RWPE1 (cell line): ENCODE measurements at regions not wholly inside any gene's neighbourhood (a gene's known extent, or its start where the extent isn't known, plus 50 kb on each side); places are given as distances from the start of the nearest gene placed in this dataset.

Source experiments
- CTCF ChIA-PET: fragments of 350-600 bp; sonication (Branson Sonifier 250); formaldehyde crosslinking; extraction: SDS; loops from one replicate; lab custom pipeline; 2021; lab: Yijun Ruan, JAX
- POLR2A ChIA-PET: fragments of 400-600 bp; formaldehyde crosslinking; extraction: SDS; loops from one replicate; lab custom pipeline; 2020; ENCODE audit warnings: antibody characterized with exemption; ENCODE audit not compliant: low non-redundant PET; lab: Yijun Ruan, JAX
- DNase-seq: peaks from one replicate; pipeline ENCODE4 v3.0.0; 2012; ENCODE audit warnings: low spot score
- H3K27ac ChIP-seq: fragments of 450-650 bp; 2 replicates; pipeline ENCODE4 v1.5.1; 2017
- TF ChIP-seq, protein P1 (sequence below): fragments of 450-650 bp; conservative IDR thresholded peaks from 2 replicates; pipeline ENCODE4 v1.5.1; 2017; ENCODE audit warnings: low read depth, mild to moderate bottlenecking

DNA sequence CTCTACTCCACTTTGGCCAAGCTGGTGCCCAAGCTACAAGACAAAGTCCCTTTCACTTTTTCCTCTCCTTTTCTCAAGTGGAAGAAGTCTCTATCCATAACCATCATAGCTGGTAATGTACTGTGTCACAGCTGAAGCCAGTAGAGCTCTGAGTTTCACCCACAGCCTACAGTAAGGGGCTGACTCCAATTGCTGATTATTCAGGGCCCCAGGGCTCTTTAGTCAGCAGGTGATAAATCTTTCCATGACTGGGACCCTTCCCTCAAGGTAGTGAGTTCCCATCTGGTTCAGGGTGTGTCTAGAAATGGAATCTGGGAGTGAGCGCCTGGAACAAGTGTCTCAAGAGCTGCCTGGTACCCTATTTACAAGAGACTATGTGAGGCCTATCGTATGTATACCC lies 436.0 kb upstream of the CA10 start:
- ChIA-PET CTCF (no interaction called here), POLR2A (no interaction called here)
- no peak overlapping the region for H3K27ac ChIP-seq
- DNase-seq = no peak
- TF ChIP-seq, protein P1, sequence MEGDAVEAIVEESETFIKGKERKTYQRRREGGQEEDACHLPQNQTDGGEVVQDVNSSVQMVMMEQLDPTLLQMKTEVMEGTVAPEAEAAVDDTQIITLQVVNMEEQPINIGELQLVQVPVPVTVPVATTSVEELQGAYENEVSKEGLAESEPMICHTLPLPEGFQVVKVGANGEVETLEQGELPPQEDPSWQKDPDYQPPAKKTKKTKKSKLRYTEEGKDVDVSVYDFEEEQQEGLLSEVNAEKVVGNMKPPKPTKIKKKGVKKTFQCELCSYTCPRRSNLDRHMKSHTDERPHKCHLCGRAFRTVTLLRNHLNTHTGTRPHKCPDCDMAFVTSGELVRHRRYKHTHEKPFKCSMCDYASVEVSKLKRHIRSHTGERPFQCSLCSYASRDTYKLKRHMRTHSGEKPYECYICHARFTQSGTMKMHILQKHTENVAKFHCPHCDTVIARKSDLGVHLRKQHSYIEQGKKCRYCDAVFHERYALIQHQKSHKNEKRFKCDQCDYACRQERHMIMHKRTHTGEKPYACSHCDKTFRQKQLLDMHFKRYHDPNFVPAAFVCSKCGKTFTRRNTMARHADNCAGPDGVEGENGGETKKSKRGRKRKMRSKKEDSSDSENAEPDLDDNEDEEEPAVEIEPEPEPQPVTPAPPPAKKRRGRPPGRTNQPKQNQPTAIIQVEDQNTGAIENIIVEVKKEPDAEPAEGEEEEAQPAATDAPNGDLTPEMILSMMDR = no peak

DNA sequence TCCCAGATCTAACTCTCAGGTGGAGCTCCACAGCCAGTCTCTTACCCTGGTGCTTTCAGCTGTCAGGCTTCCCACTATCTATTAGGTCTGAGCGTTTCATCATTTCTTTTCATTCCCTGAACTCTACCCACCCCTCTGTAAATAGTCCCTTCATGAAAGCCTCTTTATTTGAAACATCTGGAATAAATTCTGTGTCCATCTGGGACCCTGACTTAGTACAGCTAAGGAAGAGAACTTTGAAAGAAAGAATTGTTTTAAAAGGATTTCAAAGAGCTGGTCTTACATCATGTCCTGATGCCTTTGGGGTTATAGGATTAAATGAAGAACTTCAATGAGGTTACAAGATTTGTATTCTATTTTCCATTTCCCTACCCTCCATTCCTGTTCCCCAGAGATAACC lies 388.5 kb upstream of the CA10 start:
- no peak overlapping the region for H3K27ac ChIP-seq
- DNase-seq = no peak
- POLR2A ChIA-PET = no interaction called here
- CTCF ChIA-PET = no interaction called here
- TF ChIP-seq, protein P1 = no peak

DNA sequence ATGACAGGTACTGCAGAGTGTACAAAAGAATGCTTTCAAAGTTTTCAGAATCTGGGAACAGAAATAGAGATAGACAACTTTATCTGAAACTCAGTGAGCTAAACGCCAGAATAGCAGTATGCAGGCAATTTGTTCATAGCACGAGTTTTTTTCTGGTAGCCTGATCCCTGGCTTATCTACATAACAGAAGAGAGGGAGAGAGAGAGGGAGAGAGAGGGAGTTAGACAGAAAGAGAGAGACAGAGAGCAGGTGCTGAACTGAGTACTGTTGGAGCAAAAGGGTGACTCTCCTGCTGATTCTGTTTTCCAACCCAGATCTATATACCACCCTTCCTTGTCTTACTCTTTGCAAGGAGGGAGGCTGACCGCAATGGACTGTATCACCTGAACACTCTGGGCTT lies 388.0 kb upstream of the CA10 start:
- CTCF ChIA-PET = no interaction called here

DNA sequence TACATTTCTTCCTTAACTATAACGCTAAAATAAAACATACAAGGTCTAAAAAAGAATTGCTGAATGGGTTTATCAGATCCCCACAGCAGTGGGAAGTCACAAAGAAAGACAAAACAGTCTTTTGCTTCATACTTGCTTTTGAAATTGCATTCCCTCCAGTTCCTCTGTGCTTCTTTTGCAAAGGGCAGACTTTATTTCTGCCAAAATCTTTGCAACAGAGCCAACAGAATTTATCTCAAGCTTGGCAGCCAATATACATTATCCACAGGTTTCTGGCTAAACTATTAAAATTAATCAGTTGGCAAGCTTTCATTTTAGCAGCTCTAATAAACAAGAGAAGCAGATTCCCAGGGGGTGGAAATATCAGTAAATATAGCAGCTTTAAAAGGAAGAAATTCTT lies 378.9 kb upstream of the CA10 start:
- ChIA-PET CTCF (no interaction called here), POLR2A (no interaction called here)
- no peak for DNase-seq

More for the DNA sequence above, 388.0 kb upstream of the CA10 start:
- H3K27ac ChIP-seq = no peak overlapping the region
- POLR2A ChIA-PET = no interaction called here
- no peak for DNase-seq
- TF ChIP-seq, protein P1 = no peak

DNA sequence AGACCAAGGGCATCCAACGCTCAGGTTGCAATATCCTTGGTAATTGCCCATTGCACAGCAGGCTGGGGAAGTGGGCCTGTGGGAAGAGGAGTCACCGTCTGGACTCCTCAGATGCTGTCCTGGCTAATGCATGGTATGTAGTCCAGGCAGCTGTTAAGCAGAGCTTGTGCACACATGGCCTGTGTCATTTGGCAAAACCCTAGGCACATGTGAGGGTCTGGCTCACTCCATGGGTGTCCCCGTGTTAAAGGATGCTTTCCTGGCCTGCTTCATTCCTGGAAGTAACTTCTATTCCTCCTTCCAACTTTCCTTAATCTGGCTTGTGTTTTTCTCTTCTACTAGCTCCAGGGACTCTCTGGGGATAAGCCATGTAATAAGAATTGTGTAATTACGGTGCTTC lies 378.0 kb upstream of the CA10 start:
- CTCF ChIA-PET = no interaction called here
- DNase-seq = no peak
- TF ChIP-seq, protein P1 = no peak

More for the DNA sequence above, 378.9 kb upstream of the CA10 start:
- no peak overlapping the region for H3K27ac ChIP-seq
- TF ChIP-seq, protein P1 = no peak

DNA sequence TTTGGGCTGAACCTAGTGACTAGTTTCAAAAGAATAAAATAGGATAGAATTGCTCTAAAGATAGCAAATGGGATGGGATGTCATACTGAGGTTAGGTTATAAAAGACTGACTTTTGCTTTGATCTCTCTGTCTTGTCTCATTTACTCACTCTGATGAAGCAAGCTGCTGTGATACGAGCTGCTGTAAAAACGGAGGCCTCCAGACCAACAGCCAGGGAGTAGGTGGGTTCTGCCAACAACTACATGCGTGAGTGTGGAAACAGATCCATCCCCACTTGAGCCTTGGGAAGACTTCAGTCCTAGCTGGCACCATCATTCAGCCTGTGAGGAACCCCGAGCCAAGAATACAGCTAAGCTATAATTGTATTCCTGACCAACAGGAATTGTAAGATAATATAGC lies 373.9 kb upstream of the CA10 start:
- POLR2A ChIA-PET = no interaction called here
- no peak for DNase-seq
- TF ChIP-seq, protein P1 = no peak
- CTCF ChIA-PET = no interaction called here
- no peak overlapping the region for H3K27ac ChIP-seq

More for the DNA sequence above, 378.0 kb upstream of the CA10 start:
- H3K27ac ChIP-seq = no peak overlapping the region
- POLR2A ChIA-PET = no interaction called here
